GM21528 (cell line): ENCODE measurements at regions not wholly inside any gene's neighbourhood (a gene's known extent, or its start where the extent isn't known, plus 50 kb on each side); places are given as distances from the start of the nearest gene placed in this dataset.

Experiments
- ATAC-seq: cut with Tn5 transposase; IDR thresholded peaks from one replicate; pipeline ENCODE4 v1.9.1; 2021; ENCODE audit warnings: mild to moderate bottlenecking, moderate library complexity; ENCODE audit not compliant: unreplicated experiment, low FRiP score

- ATAC-seq: no peak
These were observed 51.0 kb downstream of the CCDC54 start for GRCh38 chr3:107428051-107428858.

DNA sequence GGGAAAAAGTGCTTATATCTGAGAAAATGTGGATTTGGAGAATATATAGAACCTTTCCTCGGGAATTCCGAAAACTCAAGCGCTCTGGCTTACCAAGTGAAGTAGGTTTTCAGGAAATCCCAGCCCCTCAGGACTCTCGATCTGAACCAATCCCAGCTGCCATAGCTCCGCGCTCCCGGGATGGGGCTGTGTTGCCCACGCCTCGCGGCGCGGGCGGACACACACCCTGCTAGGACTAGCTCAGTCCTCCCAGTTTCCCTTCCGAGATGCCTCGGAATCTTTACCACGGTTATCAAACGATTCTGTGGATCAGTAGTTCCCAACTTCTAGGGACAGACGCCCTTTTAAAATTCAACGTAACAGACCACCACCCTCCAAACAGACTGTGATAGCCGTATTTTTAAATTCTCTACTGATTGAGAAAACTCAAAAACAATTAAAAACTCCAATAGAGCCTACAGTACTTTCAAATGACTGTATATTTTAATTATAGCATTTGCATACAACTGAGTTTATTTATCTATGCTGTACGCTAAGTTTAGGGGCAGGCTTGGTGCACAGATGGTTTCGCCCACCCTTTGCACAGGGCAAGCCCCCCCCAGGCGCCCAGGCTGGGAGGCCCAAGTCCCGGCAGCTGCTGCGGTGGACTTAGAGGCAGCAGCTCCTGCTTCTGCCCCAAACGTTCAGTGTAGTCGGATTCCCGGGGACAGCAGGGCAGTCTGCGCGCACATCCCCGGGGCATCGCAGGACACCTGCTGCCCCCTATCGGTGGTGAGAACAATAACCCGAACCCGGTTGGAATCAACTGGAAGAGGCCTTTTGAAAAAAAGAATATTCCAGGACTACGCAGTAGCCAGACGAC lies 52.3 kb downstream of the CCDC54 start:
- ATAC-seq: peak; percentile 54

DNA sequence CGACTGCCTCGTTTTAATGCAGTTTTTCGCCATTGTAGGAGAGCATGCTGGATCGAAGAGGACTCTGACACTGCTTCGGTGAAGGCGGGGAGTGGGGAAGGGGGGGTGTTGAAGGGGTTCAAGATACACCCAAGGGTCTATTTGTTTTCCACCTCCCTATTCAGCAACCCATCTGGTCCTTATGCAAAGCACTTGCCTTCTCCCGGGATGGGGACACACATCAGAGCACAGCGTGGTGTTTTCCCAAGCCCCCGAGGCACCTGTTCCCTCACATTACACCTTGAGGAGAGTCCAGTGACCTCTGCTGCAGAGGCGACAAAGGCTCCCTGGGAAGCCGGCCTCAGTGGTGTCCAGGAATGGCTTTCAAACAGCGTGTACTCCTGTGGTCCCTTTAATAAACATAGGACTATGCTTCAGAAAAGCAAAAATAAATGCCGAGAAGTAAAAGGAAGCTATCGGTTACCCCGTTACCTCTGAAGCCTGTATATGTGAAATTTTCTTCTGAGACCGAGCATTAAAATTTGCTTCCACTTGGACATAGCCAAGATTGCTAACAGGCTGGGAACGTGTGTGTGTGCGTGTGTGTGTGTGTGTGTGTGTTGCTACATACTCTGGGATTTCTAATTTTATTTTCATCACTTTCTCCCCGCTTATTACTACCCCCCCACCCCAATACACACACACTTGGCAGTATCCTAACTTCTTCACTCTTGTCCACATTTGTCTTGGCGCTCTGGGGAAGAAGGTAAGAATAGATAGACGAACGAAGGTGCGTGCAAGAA lies 53.2 kb downstream of the CCDC54 start:
- no peak for ATAC-seq

DNA sequence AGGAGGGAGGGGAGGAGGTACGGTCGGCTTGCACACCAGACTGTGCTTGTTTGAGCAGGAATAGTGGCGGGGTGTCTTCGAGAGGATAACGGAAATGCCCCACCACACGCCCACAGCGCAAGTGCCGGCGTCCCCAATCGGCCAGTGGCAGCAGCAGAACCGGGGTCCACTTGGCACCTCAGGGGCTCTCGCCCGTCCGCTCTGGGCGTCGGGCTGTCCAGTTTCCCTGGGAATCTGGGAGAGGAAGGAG lies 53.7 kb downstream of the CCDC54 start:
- ATAC-seq: peak; percentile 24

DNA sequence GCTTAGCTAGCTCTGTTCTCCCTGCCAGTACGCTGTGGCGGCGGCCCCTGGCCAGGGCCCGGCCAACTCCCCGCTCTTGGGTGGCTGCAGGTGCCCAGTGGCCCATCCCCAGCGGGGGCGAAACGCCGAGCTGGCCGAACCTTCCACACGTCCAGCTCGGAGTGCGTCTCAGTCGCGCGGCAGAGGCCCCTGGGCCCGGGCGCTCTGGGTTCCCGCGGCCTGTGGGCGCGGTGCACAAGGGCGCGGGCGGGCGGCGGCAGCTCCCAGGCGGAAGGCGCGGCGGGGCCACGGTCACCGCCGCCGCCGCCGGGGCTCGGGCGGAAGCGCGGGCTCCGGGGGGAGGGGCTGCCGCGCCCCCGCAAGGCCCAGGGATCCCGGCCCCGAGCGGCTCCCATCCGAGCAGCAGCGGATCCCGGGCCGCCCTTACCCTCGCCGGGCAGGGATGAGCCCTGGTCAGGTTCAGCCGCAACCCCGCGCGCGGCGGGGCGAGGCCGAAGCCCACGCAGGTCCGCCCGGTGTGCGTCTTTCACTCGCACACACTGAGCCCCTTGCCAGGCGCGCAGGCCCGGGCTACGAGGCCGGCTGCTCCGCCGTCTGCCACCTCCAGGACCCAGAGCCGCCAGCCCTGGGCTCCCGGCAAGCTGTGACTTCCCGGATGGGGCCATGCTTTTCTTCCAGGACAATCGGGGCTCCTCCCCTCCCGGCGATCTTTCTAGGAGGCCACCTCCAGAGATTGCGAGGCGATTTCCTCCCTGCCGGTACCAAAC lies 54.2 kb downstream of the CCDC54 start:
- ATAC-seq: peak; percentile 75

DNA sequence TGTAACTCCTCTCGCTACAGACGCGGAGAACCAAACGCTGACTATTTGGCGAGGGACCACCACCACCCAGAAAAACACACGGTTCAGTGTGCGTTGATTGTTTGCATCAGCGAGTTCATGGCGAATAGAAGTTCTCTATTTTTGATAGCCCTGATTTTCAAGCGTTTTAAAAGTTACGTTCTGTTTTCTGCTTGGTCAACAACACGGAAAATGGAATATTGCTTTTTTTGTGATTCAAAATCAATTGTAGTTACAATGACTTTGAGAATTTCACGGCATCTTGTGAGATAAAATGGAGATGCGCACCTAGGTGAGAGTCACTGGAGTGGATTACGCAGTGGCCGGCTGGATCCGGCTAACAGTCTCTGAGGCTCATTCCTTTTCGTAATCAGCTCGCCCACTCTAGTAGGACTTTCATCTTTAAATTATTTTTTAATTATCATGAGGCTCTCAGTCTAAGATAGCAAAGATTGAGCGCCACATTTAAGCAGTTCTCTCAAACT lies 54.8 kb downstream of the CCDC54 start:
- ATAC-seq: no peak

DNA sequence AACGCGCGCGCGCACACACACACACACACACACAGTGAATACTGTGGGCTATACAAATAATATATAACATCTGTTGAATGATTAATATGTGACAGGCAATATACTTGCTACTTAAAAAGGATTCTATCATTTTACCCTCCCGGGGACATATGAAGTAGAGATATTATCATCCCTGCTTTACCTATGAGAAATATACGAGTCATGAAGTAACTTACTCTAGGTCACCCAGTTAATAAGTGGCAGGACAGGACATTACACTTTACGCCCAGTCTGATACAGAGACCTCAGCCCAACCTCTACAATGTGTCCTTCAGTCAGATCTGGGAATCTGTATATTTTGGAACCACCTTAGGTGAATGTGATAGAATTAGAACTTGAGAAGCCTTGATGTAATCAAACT lies 55.4 kb downstream of the CCDC54 start:
- ATAC-seq: no peak

- ATAC-seq: no peak
These were observed 58.8 kb downstream of the CCDC54 start for GRCh38 chr3:107436029-107436428.

- ATAC-seq: no peak
These were observed 61.4 kb downstream of the CCDC54 start for GRCh38 chr3:107438671-107439070.

GRCh38 chr3:107441617-107442016 lies 64.4 kb downstream of the CCDC54 start:
- no peak for ATAC-seq

- ATAC-seq: no peak
These were observed 66.2 kb downstream of the CCDC54 start for GRCh38 chr3:107443461-107443860.

GRCh38 chr3:107446706-107447105 lies 69.5 kb downstream of the CCDC54 start:
- ATAC-seq: no peak

DNA sequence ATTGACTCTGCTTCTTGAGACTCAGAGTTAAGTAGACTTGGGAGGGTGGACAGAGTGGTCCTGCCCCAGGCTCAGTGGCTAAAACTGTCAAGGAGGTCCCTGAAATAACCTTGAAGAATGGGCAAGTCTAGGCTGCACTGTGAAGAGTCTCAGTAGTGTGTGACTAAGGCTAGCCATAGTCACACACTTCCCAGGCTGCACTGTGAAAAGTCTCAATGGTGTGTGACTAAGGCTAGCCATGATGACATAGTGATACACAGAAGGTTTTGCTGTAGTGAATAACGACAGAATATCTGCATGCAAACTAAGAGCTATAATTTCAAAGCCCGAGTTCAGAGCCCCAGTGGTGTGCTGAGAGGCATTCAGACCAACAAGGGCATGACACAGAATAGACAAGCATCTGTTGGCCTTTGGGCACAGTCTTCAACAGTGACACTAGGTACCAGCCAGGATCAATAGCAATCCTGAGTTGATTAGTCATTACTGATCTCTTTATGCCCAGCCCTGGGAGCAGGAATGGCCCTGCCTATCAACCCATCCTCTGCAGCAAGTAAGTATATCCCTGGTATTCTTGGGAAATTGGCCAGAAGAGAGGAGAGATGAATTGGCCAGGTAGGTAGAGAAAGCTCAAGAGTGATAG lies 72.4 kb upstream of the BBX start:
- ATAC-seq: no peak

DNA sequence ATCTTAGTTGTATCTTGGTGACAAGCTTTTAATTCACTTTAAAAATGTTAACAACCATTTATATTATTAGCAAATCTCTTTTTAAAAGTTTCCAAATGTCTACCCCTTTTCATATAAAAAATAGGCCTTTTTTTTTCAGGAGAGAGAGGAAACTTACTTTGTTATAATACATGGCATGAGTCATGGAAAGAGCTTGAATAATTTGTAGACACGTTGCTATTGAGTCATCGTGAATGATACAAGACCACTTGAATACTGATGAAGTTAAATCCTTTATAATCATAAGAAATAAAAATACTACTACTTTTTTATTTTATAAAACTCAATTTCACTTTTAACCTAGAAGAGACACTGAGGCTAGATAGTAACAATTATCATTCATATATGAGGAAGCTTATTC lies 70.3 kb upstream of the BBX start:
- ATAC-seq: no peak

GRCh38 chr3:107453504-107453903 lies 69.3 kb upstream of the BBX start:
- no peak for ATAC-seq

DNA sequence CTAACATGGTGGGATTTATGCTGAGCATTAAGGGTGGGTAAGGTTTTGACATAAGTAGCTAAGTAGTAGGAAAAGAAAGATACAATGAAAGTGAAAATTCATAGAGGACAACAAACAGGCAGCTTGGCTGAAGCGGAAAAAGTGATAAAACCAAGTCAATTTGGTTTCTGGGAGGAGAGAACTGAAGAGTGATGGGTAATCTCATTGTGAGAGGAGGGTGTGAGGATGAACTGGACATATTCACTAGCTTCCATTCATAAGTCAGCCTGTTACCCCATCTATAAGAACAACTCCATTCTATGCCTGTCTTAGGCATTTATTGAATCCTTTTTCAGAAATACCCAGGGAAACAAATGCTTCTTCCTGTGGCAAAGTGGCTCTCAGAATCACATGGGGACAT lies 67.1 kb upstream of the BBX start:
- no peak for ATAC-seq

DNA sequence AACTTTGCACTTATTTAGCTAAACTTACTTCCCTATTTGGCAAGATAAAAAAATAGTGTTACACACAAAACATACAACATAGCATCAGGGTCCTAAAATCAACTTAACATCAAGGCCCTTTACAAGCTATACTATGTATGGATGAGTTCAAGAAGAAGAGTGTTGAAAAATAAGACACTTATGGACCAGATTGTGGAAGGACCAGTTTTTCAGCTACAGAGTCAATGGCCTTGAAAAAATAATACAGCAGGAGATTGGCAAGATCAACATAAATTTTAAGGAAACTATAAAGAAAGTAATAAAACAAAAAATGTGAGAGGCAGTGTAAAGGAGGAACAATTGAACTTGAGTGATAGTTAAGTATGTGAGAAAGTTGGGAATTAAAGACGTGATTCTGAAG lies 66.3 kb upstream of the BBX start:
- ATAC-seq: no peak

GRCh38 chr3:107458871-107459270 lies 63.9 kb upstream of the BBX start:
- ATAC-seq: no peak

GRCh38 chr3:107461721-107462120 lies 61.0 kb upstream of the BBX start:
- no peak for ATAC-seq

DNA sequence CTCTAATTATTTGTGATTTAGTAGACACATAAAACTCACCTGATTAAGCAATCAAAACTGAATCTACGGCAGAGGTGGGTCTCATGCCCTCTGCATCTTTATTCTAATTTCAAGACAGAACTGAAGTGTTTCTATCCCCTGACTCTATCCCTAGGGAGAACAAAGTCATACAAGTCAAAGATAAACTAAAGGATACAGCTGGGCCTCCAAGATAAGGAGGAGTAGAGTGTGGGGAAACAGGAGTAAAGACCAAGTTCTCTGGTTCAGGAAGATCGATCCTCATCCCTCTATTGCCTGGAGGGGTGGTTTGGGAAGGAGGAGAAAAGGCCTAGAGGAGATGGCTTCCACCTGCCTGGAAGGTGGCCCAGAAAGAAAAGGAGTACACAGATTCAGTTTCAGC lies 58.7 kb upstream of the BBX start:
- no peak for ATAC-seq
